Astrocyte of the spinal cord (primary cell): ENCODE measurements at regions not wholly inside any gene's neighbourhood (a gene's known extent, or its start where the extent isn't known, plus 50 kb on each side); places are given as distances from the start of the nearest gene placed in this dataset.

Experiments used
- DNase-seq: peaks from one replicate; pipeline ENCODE4 v3.0.0; 2011; ENCODE audit warnings: low read depth, low spot score
- H3K4me3 ChIP-seq: 2 replicates; pipeline ENCODE4 v1.5.1; 2011; ENCODE audit warnings: low read depth, mild to moderate bottlenecking, low read length, moderate library complexity
- in situ Hi-C: cut with HindIII; loops from 2 replicates; pipeline ENCODE4 v1.10.0; 2017; ENCODE audit warnings: low sequenced_read_pairs
- TF ChIP-seq, protein P1 (sequence below): IDR thresholded peaks from 2 replicates; pipeline ENCODE4 v1.5.1; 2012; ENCODE audit warnings: low read depth, mild to moderate bottlenecking, low read length, inconsistent platforms

GRCh38 chr5:57795203-57795602 lies 312.6 kb upstream of the ACTBL2 start:
- no peak for DNase-seq
- H3K4me3 ChIP-seq, result no peak overlapping the region
- TF ChIP-seq, protein P1, sequence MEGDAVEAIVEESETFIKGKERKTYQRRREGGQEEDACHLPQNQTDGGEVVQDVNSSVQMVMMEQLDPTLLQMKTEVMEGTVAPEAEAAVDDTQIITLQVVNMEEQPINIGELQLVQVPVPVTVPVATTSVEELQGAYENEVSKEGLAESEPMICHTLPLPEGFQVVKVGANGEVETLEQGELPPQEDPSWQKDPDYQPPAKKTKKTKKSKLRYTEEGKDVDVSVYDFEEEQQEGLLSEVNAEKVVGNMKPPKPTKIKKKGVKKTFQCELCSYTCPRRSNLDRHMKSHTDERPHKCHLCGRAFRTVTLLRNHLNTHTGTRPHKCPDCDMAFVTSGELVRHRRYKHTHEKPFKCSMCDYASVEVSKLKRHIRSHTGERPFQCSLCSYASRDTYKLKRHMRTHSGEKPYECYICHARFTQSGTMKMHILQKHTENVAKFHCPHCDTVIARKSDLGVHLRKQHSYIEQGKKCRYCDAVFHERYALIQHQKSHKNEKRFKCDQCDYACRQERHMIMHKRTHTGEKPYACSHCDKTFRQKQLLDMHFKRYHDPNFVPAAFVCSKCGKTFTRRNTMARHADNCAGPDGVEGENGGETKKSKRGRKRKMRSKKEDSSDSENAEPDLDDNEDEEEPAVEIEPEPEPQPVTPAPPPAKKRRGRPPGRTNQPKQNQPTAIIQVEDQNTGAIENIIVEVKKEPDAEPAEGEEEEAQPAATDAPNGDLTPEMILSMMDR, result no peak
- in situ Hi-C loops, result loop anchor here (25.0 kb wide), 1 partner anchor 667 kb away; the partner anchor contains the start of gene PLK2

GRCh38 chr5:57791875-57792274 lies 309.3 kb upstream of the ACTBL2 start:
- no peak for DNase-seq
- no peak overlapping the region for H3K4me3 ChIP-seq
- TF ChIP-seq, protein P1, result no peak
- in situ Hi-C loops, result loop anchor here (25.0 kb wide), 1 partner anchor 670 kb away; the partner anchor contains the start of gene PLK2

DNA sequence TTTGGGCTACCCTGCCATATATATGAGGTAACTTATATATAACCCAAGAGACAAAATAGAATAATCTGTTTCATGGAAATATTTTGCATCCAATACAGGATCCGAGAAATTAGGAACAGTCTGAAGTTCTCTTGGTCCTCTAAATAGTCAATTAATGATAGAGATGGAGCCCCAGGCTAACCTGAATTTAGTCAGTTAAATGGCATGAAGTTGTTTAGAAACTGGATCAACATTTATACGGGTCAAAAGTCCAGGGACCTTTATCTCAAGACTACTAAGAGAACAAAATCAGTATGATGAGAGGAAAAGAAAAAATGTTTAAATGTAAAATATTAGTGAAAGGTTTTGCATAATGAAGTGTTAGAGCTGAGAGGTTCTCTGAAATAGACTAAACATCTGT lies 303.3 kb upstream of the ACTBL2 start:
- TF ChIP-seq, protein P1, result no peak
- in situ Hi-C loops, result loop anchor here (25.0 kb wide), 1 partner anchor 676 kb away; the partner anchor contains the start of gene PLK2
- no peak for DNase-seq
- H3K4me3 ChIP-seq, result no peak overlapping the region

- H3K4me3 ChIP-seq, result no peak overlapping the region
Measured at GRCh38 chr5:57784121-57784520, 301.5 kb upstream of the ACTBL2 start.

GRCh38 chr5:57783693-57784092 lies 301.1 kb upstream of the ACTBL2 start:
- no peak overlapping the region for H3K4me3 ChIP-seq
- in situ Hi-C loops, result loop anchor here (25.0 kb wide), 1 partner anchor 679 kb away; the partner anchor contains the start of gene PLK2
- no peak for DNase-seq
- TF ChIP-seq, protein P1, result no peak

More at GRCh38 chr5:57784121-57784520, 301.5 kb upstream of the ACTBL2 start:
- in situ Hi-C loops, result loop anchor here (25.0 kb wide), 1 partner anchor 678 kb away; the partner anchor contains the start of gene PLK2
- TF ChIP-seq, protein P1, result no peak
- DNase-seq, result no peak

DNA sequence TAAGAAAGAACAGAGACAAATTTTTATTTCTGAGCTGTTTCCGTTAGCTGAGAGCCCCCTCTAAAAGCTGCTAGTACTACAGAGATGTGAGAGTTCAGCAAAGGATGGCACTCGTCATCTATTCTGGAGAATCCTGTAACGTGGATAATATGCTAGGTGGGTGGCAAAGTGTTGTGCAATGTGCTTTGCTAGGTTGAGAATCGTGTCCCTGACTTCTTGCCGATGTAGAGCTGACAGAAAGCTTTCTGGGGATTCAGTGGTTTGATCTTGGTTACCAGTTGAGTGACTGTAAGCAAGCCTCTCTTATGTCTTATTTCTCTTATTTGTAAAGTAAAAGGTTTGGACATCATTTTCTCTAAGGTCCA lies 298.3 kb upstream of the ACTBL2 start:
- DNase-seq, result no peak
- TF ChIP-seq, protein P1, result no peak
- in situ Hi-C loops, result loop anchor here (25.0 kb wide), 1 partner anchor 681 kb away; the partner anchor contains the start of gene PLK2
- no peak overlapping the region for H3K4me3 ChIP-seq
